ENCODE measurements at regions not wholly inside any gene's neighbourhood (a gene's known extent, or its start where the extent isn't known, plus 50 kb on each side); places are given as distances from the start of the nearest gene placed in this dataset.
"Not testable (repeated sequence)": the region's sequence is repeated elsewhere in the genome, so short reads cannot be mapped to it uniquely, and the experiment has no call there.

GRCh38 chr3:162601101-162601670 is 1104.6 kb downstream of the OTOL1 start:
- Histone ChIP-seq H3K36me3 (ENCODE audit: insufficient read depth) (no peaks in the 10 kb centered on the region), H3K27ac (ENCODE audit: low read depth) (no peak overlapping the region), H3K4me3 (ENCODE audit: low read depth, low read length) (no peak overlapping the region), H3K4me1 (ENCODE audit: insufficient read depth) (no peaks in the 10 kb centered on the region)
- WGBS = 88% methylated on average over 6 of the region's 6 CpGs
- DNase-seq (ENCODE audit: extremely low spot score) = no peak

GRCh38 chr3:162602619-162603018 is 1106.0 kb downstream of the OTOL1 start:
- Histone ChIP-seq H3K27ac (ENCODE audit: low read depth) (no peak overlapping the region), H3K36me3 (ENCODE audit: insufficient read depth) (no peaks in the 10 kb centered on the region), H3K4me3 (ENCODE audit: low read depth, low read length) (no peak overlapping the region), H3K4me1 (ENCODE audit: insufficient read depth) (no peaks in the 10 kb centered on the region)
- 92% methylated on average over 3 of the region's 3 CpGs for WGBS
- DNase-seq (ENCODE audit: extremely low spot score) = no peak

- H3K36me3 ChIP-seq (ENCODE audit: insufficient read depth) = no peaks in the 10 kb centered on the region
- DNase-seq (ENCODE audit: extremely low spot score) = no peak
- H3K27ac ChIP-seq (ENCODE audit: low read depth) = no peak overlapping the region
- H3K4me3 ChIP-seq (ENCODE audit: low read depth, low read length) = no peak overlapping the region
- no peaks in the 10 kb centered on the region for H3K4me1 ChIP-seq (ENCODE audit: insufficient read depth)
- 74% methylated on average over 4 of the region's 4 CpGs for WGBS
Observed at GRCh38 chr3:162605651-162606204, 1109.1 kb downstream of the OTOL1 start.

DNA sequence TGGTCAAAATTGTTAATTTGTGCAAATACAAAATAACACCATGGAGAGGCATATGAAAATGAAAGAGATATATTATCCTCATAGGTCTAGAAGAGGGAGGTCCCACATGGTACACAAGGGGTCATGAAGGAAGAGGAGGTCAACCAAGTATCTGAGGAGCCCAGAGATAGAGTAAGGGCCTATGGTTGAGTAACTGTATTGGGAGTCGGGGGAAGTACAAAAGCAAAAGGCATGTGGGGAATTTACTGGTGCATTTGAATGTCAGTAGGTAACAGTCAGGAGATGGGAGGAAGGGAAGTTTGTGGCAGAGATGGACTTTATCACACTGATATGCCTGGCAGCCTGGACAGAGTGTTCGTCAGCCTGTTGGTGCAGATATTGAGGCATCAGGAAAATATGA is 1113.7 kb downstream of the OTOL1 start:
- 87% methylated on average over 2 of the region's 2 CpGs for WGBS
- Histone ChIP-seq H3K4me3 (ENCODE audit: low read depth, low read length) (no peak overlapping the region), H3K36me3 (ENCODE audit: insufficient read depth) (no peaks in the 10 kb centered on the region), H3K4me1 (ENCODE audit: insufficient read depth) (no peaks in the 10 kb centered on the region), H3K27ac (ENCODE audit: low read depth) (no peak overlapping the region)
- DNase-seq (ENCODE audit: extremely low spot score) = no peak

DNA sequence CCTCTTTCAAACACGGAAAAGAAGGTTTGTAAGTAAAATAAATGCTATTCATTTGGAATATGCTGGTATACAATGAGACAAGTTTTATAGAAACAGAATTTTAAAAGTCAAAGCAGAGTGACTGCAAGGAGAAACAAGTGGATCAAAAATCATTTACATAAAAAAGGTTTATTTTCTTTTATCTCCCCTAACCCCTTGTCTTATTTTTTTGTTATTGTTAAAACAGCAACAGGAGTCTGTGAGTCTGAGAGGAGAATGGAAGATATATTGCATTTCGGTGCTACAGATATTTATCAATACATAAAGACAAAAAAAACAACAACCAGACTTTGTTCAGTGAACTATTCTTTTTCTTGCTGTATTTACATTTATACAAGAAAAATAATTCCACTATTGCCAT is 1116.4 kb downstream of the OTOL1 start:
- Histone ChIP-seq H3K4me1 (ENCODE audit: insufficient read depth) (no peaks in the 10 kb centered on the region), H3K36me3 (ENCODE audit: insufficient read depth) (no peaks in the 10 kb centered on the region), H3K4me3 (ENCODE audit: low read depth, low read length) (no peak overlapping the region), H3K27ac (ENCODE audit: low read depth) (no peak overlapping the region)
- WGBS = 79% methylated on average over 2 of the region's 2 CpGs
- DNase-seq (ENCODE audit: extremely low spot score) = no peak

DNA sequence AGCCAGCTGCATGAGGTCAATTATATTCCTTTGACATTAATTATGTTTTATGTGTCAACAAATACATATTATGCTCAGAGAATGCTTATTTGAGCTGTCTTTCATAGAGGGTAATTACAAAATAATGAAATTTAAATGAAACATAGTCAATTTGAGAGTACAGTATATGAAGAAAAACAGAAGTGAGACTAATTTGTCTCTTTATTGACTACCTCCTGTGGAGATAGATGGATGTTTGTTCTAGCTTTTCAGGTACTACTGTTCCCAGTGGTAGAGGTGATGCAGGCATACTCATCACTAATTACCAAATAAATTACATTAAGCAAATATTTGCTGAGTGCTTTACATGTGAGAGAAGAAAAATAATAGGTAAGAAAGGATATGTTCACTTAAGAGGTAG is 1129.6 kb downstream of the OTOL1 start:
- Histone ChIP-seq H3K4me1 (ENCODE audit: insufficient read depth) (no peaks in the 10 kb centered on the region), H3K27ac (ENCODE audit: low read depth) (no peak overlapping the region), H3K4me3 (ENCODE audit: low read depth, low read length) (no peak overlapping the region), H3K36me3 (ENCODE audit: insufficient read depth) (no peaks in the 10 kb centered on the region)
- DNase-seq (ENCODE audit: extremely low spot score) = no peak

GRCh38 chr3:162628531-162628930 is 1131.9 kb downstream of the OTOL1 start:
- Histone ChIP-seq H3K36me3 (ENCODE audit: insufficient read depth) (no peaks in the 10 kb centered on the region), H3K4me3 (ENCODE audit: low read depth, low read length) (no peak overlapping the region), H3K4me1 (ENCODE audit: insufficient read depth) (no peaks in the 10 kb centered on the region), H3K27ac (ENCODE audit: low read depth) (no peak overlapping the region)
- 93% methylated on average over 3 of the region's 3 CpGs for WGBS
- no peak for DNase-seq (ENCODE audit: extremely low spot score)

DNA sequence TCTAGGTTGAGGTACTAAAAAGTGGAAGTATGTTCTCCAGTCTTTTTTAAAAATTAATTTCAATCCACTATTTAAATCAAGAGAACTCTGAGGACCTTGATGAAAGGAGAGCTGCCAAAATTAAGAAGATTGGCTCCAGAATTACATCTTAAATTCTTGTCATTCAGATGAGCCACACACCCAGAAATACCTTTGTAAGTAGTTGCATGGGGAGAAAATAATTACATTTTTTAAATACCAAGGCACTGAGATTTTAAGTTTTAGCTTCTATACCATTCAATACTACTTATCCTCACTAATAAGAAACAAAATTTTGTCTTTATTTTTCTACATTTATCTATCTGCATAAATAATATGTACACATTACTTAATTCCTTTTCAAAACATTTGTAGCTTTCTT is 1132.8 kb downstream of the OTOL1 start:
- Histone ChIP-seq H3K4me3 (ENCODE audit: low read depth, low read length) (no peak overlapping the region), H3K27ac (ENCODE audit: low read depth) (no peak overlapping the region), H3K4me1 (ENCODE audit: insufficient read depth) (no peaks in the 10 kb centered on the region), H3K36me3 (ENCODE audit: insufficient read depth) (no peaks in the 10 kb centered on the region)
- DNase-seq (ENCODE audit: extremely low spot score) = no peak

DNA sequence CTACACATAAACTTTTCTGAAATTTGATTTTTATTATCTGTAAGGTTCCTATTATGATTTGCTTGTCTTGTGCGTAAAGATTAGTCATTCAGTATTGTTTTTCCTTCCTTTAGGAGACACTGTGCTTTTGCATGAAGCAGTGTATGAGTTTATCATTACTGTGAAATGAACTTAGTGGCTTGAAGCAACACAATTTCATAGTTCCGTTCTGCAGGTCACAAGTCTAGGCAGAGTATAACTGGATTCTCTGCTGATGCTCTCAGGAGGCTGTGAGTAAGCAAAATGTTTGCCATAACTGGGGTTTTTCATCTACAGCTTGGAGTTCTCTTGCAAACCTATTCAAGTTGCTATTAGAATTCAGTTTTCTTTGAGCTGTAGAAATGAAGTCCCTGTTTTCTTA is 1136.1 kb downstream of the OTOL1 start:
- Histone ChIP-seq H3K4me1 (ENCODE audit: insufficient read depth) (no peaks in the 10 kb centered on the region), H3K4me3 (ENCODE audit: low read depth, low read length) (no peak overlapping the region), H3K27ac (ENCODE audit: low read depth) (no peak overlapping the region), H3K36me3 (ENCODE audit: insufficient read depth) (no peaks in the 10 kb centered on the region)
- DNase-seq (ENCODE audit: extremely low spot score) = no peak
- WGBS = 84% methylated on average over 2 of the region's 2 CpGs

- not testable (repeated sequence) for H3K27ac ChIP-seq (ENCODE audit: low read depth); DNase-seq (ENCODE audit: extremely low spot score); H3K4me3 ChIP-seq (ENCODE audit: low read depth, low read length); H3K36me3 ChIP-seq (ENCODE audit: insufficient read depth); H3K4me1 ChIP-seq (ENCODE audit: insufficient read depth)
- WGBS = 94% methylated on average over 13 of the region's 13 CpGs
Observed at GRCh38 chr3:162640208-162640607, 1143.6 kb downstream of the OTOL1 start.

DNA sequence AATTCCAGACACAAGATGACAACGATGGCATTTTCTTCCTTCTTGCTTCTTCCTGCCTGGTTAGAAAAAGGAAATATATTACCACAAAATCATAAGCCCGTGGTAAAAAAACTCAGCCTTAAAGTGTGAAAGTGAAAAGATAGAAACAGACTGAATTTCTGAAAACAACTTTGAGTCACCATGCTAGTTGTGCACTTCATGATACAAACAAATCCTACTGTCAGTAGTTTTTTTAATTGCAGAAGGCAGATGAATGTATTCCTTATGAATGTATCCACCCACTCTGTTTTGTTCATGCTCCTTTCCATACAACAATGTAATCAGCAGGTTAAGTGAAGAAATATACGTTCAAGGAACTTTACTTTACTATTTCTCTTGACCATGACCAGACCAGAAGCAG is 1144.7 kb downstream of the OTOL1 start:
- no peak overlapping the region for H3K4me3 ChIP-seq (ENCODE audit: low read depth, low read length)
- DNase-seq (ENCODE audit: extremely low spot score) = no peak
- no peaks in the 10 kb centered on the region for H3K4me1 ChIP-seq (ENCODE audit: insufficient read depth)
- WGBS = 79% methylated on average over 3 of the region's 3 CpGs
- no peak overlapping the region for H3K27ac ChIP-seq (ENCODE audit: low read depth)
- H3K36me3 ChIP-seq (ENCODE audit: insufficient read depth) = no peaks in the 10 kb centered on the region

GRCh38 chr3:162641907-162642306 is 1145.3 kb downstream of the OTOL1 start:
- Histone ChIP-seq H3K27ac (ENCODE audit: low read depth) (no peak overlapping the region), H3K4me1 (ENCODE audit: insufficient read depth) (no peaks in the 10 kb centered on the region), H3K36me3 (ENCODE audit: insufficient read depth) (no peaks in the 10 kb centered on the region), H3K4me3 (ENCODE audit: low read depth, low read length) (no peak overlapping the region)
- WGBS = 35% methylated on average over 2 of the region's 2 CpGs
- no peak for DNase-seq (ENCODE audit: extremely low spot score)

DNA sequence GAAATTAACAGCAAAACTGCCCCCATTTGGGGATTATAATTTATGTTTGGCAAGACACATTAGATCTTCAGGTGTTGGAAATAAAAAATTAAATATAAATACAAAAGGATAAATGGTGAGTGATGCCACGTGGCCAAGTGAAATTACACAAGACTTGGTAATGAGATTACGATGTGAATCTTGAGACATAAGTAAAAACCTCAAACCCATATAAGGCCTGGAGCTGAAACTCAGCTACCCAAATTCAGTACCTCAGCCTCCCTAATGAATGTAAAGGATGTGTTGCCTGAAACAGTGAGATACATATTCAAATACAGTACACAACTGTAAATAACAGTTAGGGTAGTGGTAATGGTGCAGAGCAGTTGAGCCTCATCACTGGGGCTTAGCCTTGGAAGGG is 1146.6 kb downstream of the OTOL1 start:
- no peaks in the 10 kb centered on the region for H3K4me1 ChIP-seq (ENCODE audit: insufficient read depth)

DNA sequence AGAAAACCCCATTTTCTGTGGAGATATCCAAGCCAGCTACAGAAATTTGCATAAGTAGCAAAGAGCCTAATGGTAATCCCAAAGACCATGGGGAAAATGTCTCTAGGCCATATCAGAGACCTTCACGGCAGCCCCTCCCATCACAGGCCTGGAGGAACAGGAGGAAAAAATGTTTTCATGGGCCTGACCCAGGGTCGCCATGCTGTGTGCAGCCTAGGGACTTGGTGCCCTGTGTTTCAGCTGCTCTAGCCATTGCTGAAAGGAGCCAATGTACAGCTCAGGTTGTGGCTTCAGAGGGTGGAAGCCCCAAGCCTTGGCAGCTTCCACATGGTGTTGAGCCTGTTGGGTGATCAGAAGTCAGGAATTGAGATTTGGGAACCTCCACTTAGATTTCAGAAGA is 1150.7 kb downstream of the OTOL1 start:
- WGBS = 47% methylated on average over 2 of the region's 2 CpGs
- H3K27ac ChIP-seq (ENCODE audit: low read depth) = no peak overlapping the region
- no peaks in the 10 kb centered on the region for H3K36me3 ChIP-seq (ENCODE audit: insufficient read depth)
- no peaks in the 10 kb centered on the region for H3K4me1 ChIP-seq (ENCODE audit: insufficient read depth)
- H3K4me3 ChIP-seq (ENCODE audit: low read depth, low read length) = no peak overlapping the region
- DNase-seq (ENCODE audit: extremely low spot score) = no peak

More for the DNA sequence above, 1146.6 kb downstream of the OTOL1 start:
- Histone ChIP-seq H3K27ac (ENCODE audit: low read depth) (no peak overlapping the region), H3K36me3 (ENCODE audit: insufficient read depth) (no peaks in the 10 kb centered on the region), H3K4me3 (ENCODE audit: low read depth, low read length) (no peak overlapping the region)
- DNase-seq (ENCODE audit: extremely low spot score) = no peak
- WGBS = 31% methylated on average over 2 of the region's 2 CpGs

DNA sequence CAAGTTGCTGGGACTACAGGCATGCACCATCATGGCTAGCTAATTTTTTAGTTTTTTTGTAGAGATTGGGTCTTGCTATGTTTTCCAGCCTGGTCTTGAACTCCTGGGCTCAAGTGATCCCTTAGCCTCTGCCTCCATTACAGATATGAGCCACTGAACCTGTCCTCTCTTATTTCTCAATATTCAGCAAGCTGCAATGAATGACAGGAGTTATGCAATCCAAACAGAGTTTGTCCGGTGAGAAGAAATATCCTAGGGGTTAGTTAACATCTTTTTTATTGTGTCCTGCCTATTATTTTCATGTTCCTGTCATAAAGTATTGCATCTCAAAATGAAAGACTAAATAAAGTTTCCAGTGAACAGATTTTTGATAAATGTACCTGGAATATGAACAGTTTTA is 1161.4 kb downstream of the OTOL1 start:
- 83% methylated on average over 1 of the region's 1 CpG for WGBS
- Histone ChIP-seq H3K27ac (ENCODE audit: low read depth) (no peak overlapping the region), H3K4me1 (ENCODE audit: insufficient read depth) (no peaks in the 10 kb centered on the region), H3K36me3 (ENCODE audit: insufficient read depth) (no peaks in the 10 kb centered on the region), H3K4me3 (ENCODE audit: low read depth, low read length) (no peak overlapping the region)
- DNase-seq (ENCODE audit: extremely low spot score) = no peak
